Spinal cord (tissue), 9 donors: ENCODE measurements at regions not wholly inside any gene's neighbourhood (a gene's known extent, or its start where the extent isn't known, plus 50 kb on each side); places are given as distances from the start of the nearest gene placed in this dataset.

Source experiments
- DNase-seq, 6 donors: peaks; one replicate each; pipeline versions ENCODE4 v3.0.0 to v3.0.0-alpha.2; 2013 to 2015; ENCODE audit warnings: low spot score in 6 of 6, low read depth in 4 of 6
- H3K27ac ChIP-seq: one replicate; pipeline ENCODE4 v1.5.1; 2013; ENCODE audit warnings: low read depth, low read length, control low read depth
- H3K27me3 ChIP-seq: one replicate; pipeline ENCODE4 v1.6.1; 2013; ENCODE audit warnings: low read length; ENCODE audit not compliant: control insufficient read depth, insufficient read depth
- H3K36me3 ChIP-seq: one replicate; pipeline ENCODE4 v1.6.1; 2013; ENCODE audit warnings: low read length; ENCODE audit not compliant: control insufficient read depth, insufficient read depth
- H3K4me1 ChIP-seq: one replicate; pipeline ENCODE4 v1.6.1; 2013; ENCODE audit warnings: low read length; ENCODE audit not compliant: control insufficient read depth, insufficient read depth
- H3K4me3 ChIP-seq: one replicate; pipeline ENCODE4 v1.5.1; 2013; ENCODE audit warnings: low read depth, low read length, control low read depth
- H3K9me3 ChIP-seq: one replicate; pipeline ENCODE4 v1.6.1; 2013; ENCODE audit warnings: low read length; ENCODE audit not compliant: control insufficient read depth, insufficient read depth
- whole genome bisulfite sequencing: methylation state at CpG from one replicate; pipeline ENCODE4 v1.1.5; 2013; ENCODE audit warnings: missing lambda C conversion rate; ENCODE audit not compliant: insufficient coverage; 5-methylcytosine and 5-hydroxymethylcytosine counted together
- donor health status: healthy.

DNA sequence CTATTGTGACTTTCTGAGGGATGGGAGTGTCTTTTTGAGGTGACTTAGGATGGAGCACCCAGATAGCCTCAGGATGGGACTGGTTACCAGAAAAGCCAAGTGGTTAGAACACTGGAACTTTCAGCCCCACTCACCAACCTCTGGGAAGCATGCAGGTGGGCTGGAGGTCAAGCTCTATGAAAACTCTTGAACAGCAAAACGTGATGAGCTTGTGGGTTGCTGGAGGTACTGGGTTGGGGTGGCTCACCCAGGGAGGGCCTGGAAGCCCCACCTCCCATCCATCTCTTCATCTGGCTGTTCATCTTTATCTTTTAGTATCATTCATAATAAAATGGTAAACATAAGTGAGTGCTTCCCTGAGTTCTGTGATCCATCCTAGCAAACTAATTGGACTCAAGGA is 216.4 kb downstream of the SPP2 start:
- Histone ChIP-seq H3K9me3 (no peaks in the 10 kb centered on the region), H3K27me3 (no peaks in the 10 kb centered on the region), H3K27ac (no peak overlapping the region), H3K36me3 (no peaks in the 10 kb centered on the region), H3K4me1 (no peaks in the 10 kb centered on the region), H3K4me3 (no peak overlapping the region)
- no peak for DNase-seq
- no CpG with 5 or more reads among the region's 1 CpG for WGBS

DNA sequence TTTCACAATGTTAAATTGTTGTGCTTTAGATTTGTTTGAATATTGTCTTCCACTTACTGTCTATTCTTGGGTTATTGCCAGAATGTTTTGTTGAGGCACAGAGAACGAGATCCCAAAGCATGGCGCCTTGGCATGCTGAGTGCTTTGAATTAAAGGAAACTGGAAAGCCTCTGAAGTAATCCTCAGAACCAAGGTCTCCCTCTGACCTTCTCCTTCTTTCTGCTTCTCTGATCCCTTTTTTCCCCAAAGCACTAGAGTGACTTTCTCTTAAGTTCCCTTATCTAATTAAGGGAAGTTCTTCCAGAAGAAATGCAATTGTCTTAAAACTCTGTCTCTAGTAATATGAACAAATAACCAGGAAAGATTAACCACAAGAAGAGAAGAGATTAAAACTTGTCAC is 214.7 kb downstream of the SPP2 start:
- no CpG with 5 or more reads among the region's 2 CpGs for WGBS
- Histone ChIP-seq H3K27ac (no peak overlapping the region), H3K9me3 (no peaks in the 10 kb centered on the region), H3K4me3 (no peak overlapping the region), H3K27me3 (no peaks in the 10 kb centered on the region), H3K36me3 (no peaks in the 10 kb centered on the region), H3K4me1 (no peaks in the 10 kb centered on the region)
- no peak for DNase-seq

DNA sequence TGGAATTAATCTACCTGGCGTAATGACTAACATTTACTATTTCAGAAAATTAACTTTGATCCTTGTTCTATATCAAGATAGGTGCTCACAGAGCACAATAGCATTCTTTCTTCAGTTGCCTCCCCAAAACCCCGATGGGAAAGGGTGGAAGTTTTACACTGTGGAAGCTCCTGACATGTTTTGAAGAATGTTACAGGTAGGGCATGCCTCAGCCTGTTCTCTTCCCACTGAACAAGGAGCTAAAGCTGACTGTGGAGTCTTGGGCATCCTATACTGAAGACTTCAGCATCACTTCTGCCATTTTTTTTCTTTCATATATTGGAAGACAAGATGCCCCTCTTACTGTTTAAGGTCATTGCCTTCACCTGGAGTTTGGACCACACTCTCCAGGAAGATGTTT is 211.2 kb downstream of the SPP2 start:
- H3K9me3 ChIP-seq, result no peaks in the 10 kb centered on the region
- no peaks in the 10 kb centered on the region for H3K4me1 ChIP-seq
- H3K27ac ChIP-seq, result no peak overlapping the region
- H3K4me3 ChIP-seq, result no peak overlapping the region
- no peaks in the 10 kb centered on the region for H3K36me3 ChIP-seq
- no peak for DNase-seq
- no CpG with 5 or more reads among the region's 2 CpGs for WGBS
- H3K27me3 ChIP-seq, result no peaks in the 10 kb centered on the region

DNA sequence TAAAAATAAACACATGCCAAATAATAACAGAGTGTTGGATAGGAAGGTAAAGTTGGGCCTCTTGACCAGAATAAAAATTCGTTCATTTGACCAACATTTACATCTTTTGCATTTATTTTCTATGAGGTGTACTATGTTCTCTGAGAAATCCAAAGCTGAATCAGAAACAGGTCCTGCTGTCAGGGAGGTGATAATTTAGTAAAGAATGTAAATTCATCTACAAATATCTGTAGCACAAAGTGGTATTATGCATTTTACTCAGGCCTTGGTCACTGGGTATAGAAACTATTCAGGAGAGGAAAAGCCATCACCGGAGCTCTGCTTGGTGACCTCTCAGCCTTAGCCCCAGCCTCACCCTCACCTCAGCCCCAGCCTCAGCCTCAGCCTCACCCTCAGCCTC is 208.9 kb downstream of the SPP2 start:
- WGBS, result 100% methylated on average over 1 of the region's 2 CpGs
- no peaks in the 10 kb centered on the region for H3K36me3 ChIP-seq
- no peak for DNase-seq
- no peaks in the 10 kb centered on the region for H3K4me1 ChIP-seq
- H3K27ac ChIP-seq, result no peak overlapping the region
- no peak overlapping the region for H3K4me3 ChIP-seq
- no peaks in the 10 kb centered on the region for H3K9me3 ChIP-seq
- no peaks in the 10 kb centered on the region for H3K27me3 ChIP-seq

DNA sequence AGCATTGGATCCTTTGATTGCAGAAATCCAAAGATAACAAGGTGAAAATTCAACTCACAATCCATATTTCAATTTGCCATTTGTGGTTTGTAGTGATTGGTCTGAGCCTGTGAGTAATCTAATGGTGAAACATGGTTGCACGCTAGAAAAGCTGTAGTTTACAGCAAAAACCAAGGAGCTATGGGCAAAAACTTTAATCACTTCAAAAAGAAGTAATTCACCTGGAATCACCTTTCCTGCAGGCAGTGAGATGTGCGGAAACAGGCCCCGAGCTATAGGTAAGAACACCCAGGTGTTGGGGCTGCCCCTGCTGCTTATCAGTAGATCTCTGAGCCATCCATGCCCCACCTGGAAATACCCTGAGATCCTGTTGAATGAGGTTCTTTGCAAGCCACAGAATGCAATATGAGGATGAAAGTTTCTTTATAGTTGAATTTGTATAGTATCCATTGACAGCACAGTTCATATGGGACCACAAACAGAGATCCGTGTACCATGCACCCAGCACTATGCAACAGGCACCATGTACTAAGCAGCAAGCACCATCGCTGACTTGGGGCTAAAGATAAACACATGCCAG is 208.2 kb downstream of the SPP2 start:
- no peak for DNase-seq
- no peak overlapping the region for H3K27ac ChIP-seq
- H3K9me3 ChIP-seq, result no peaks in the 10 kb centered on the region
- 95% methylated on average over 4 of the region's 5 CpGs for WGBS
- H3K4me3 ChIP-seq, result no peak overlapping the region
- H3K36me3 ChIP-seq, result no peaks in the 10 kb centered on the region
- H3K4me1 ChIP-seq, result no peaks in the 10 kb centered on the region
- H3K27me3 ChIP-seq, result no peaks in the 10 kb centered on the region

DNA sequence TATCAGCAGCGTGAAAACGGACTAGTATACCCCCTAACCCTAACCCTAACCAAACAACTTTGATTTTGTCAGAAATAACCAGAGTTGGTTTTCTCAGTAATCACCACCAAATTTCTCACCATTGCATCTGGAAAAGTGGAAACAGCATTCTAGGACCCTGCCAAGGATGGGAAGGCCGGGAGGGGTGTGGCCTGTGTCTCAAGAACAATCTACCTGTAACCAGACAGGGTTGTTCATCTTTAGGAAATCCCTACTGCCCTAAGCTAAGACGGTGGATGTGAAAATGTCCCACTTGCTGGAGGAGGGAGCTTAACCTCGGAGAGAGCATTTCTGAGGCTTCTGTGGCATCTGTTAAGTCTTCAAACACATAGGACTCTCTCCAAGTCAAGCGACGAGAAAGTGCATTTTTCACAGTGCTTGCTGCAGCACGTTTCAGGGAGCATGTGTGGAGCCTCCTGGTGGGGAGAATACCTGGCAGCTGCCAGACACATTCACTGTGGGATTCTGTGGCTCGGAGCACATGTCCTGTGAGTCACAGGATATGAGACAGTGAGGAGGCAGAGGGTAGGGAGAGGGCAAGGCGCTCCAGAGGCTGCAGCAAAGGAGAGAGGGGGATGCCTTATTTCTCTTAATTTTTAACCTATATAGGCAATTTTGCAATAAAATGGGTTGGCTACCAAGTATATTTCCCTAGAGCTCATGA is 207.5 kb downstream of the SPP2 start:
- Histone ChIP-seq H3K36me3 (no peaks in the 10 kb centered on the region), H3K27me3 (no peaks in the 10 kb centered on the region), H3K27ac (no peak overlapping the region), H3K4me1 (no peaks in the 10 kb centered on the region), H3K9me3 (no peaks in the 10 kb centered on the region), H3K4me3 (no peak overlapping the region)
- DNase-seq, result peak in 3 of 6 donors; percentile 24 to 89 (median 85)
- WGBS, result 17% methylated on average over 4 of the region's 10 CpGs

DNA sequence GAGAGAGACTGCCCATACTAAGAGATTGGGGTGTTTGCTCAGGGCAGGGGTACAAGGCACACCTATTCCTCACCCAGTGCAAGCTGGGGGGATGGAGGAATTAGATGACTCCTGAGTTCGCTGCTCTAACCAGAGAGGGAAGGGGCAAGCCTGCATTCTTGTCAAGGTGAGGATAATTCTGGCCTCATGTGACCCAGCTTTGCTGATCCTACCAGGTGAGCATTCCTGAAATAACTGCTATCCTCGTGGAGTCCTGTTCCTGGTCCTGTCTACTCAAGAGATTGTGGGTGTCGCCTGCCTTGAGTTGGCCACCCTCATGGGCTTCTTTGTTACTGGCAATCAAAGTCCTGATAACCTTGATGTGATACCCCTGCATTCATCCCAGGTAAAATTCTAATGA is 206.0 kb downstream of the SPP2 start:
- WGBS, result 87% methylated on average over 3 of the region's 3 CpGs
- H3K9me3 ChIP-seq, result no peaks in the 10 kb centered on the region
- H3K27me3 ChIP-seq, result no peaks in the 10 kb centered on the region
- H3K27ac ChIP-seq, result no peak overlapping the region
- DNase-seq, result no peak
- peaks cover 1% of the 10 kb centered on the region for H3K4me1 ChIP-seq
- no peaks in the 10 kb centered on the region for H3K36me3 ChIP-seq
- no peak overlapping the region for H3K4me3 ChIP-seq

DNA sequence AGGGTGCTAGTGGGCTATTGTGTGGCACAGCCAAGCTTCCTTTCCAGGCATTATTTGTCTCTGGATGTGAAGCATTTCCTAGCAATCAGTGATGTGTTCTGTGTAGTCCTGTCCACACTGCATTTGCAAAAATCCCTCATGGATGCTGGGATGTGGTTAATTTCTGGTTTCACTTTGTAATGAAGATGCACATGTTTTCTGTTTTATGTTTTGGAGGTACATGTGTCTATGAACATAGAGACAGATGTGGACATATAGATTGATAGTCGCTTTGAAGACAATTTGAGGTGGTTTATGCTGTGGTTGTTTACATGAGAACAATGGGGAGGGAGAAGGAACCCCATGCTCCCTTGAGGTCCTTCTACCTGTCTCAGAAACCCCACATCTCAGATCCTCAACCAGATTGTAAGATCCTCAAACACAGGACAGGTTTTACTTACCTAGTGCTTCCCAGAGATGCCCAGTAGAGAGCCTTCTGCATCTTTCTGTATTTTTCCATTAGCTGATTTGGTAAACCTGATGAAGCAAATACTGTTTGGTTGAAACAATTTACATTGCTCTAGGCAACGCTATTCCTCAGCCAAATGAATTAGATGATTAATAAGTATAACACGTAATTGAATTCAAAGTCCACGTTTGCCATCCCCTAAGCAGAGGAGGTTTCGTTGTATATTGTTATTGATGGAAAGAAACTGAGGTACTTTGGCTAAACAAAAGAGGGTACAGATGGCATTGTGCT is 204.4 kb downstream of the SPP2 start:
- H3K4me1 ChIP-seq, result peaks cover 6% of the 10 kb centered on the region
- WGBS, result no CpG with 5 or more reads among the region's 5 CpGs
- no peaks in the 10 kb centered on the region for H3K36me3 ChIP-seq
- peak in 2 of 6 donors; percentile 23 to 57 for DNase-seq
- no peak overlapping the region for H3K4me3 ChIP-seq
- no peaks in the 10 kb centered on the region for H3K27me3 ChIP-seq
- no peak overlapping the region for H3K27ac ChIP-seq
- no peaks in the 10 kb centered on the region for H3K9me3 ChIP-seq

DNA sequence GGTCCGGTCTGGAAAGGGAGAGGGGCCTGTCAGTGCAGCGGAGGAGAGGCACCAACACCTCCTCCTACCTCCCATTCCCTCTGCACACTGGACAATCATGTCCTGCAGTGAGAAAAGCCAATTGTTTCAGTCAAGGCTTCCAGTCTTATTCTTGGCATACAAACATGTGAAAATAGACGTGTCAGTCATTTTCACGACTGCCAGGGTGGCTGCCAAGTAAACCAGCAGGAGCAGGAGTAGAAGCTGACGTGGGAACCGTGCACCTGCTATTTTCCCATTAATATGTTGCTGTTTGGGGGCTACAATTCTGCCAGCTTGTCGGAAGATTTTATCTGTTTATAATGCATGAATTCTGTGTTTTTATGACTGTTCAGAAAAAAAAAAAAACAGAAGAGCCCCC is 202.3 kb downstream of the SPP2 start:
- no peak overlapping the region for H3K27ac ChIP-seq

More for the DNA sequence above, 202.3 kb downstream of the SPP2 start:
- Histone ChIP-seq H3K36me3 (no peaks in the 10 kb centered on the region), H3K27me3 (no peaks in the 10 kb centered on the region), H3K4me3 (no peak overlapping the region), H3K9me3 (no peaks in the 10 kb centered on the region), H3K4me1 (peaks cover 6% of the 10 kb centered on the region)
- WGBS, result 19% methylated on average over 6 of the region's 7 CpGs
- DNase-seq, result peak in 2 of 6 donors; percentile 75 to 91
